Erythroblast (primary cell): ENCODE measurements at regions not wholly inside any gene's neighbourhood (a gene's known extent, or its start where the extent isn't known, plus 50 kb on each side); places are given as distances from the start of the nearest gene placed in this dataset.

ENCODE experiments used
- DNase-seq, 2 experiments: peaks; one replicate each; lab custom pipeline; 2025; lab: John Stamatoyannopoulos, UW
- GATA1 ChIP-seq: IDR thresholded peaks from 2 replicates; pipeline ENCODE4 v1.6.1; 2011; ENCODE audit warnings: low read depth, mild to moderate bottlenecking, control low read depth, low read length, moderate library complexity
- POLR2A ChIP-seq: IDR thresholded peaks from 2 replicates; pipeline ENCODE4 v1.6.1; 2011; ENCODE audit warnings: mild to moderate bottlenecking, low read length

DNA sequence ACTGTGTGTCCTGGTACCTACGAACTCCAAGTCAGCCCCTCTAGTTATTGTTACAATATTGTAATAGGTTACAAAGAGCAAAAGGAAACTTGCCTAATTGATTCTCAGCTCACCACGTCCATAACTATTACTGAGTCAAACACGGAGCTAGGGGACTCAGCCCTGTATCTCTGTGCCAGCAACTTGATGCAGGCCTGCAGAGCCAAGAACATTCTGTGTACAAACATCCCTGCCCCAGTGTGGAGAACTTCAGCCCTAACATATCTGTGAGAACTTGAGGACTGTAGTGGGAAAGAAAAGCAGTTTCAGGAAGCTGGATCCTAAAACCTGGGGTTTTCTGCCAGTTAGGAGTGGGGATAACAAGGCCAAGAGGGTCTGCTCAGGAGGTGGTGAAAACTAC is 114.9 kb upstream of the PRSS58 start:
- TF ChIP-seq GATA1, result no peak
- TF ChIP-seq POLR2A, result no peak
- DNase-seq, result no peak

DNA sequence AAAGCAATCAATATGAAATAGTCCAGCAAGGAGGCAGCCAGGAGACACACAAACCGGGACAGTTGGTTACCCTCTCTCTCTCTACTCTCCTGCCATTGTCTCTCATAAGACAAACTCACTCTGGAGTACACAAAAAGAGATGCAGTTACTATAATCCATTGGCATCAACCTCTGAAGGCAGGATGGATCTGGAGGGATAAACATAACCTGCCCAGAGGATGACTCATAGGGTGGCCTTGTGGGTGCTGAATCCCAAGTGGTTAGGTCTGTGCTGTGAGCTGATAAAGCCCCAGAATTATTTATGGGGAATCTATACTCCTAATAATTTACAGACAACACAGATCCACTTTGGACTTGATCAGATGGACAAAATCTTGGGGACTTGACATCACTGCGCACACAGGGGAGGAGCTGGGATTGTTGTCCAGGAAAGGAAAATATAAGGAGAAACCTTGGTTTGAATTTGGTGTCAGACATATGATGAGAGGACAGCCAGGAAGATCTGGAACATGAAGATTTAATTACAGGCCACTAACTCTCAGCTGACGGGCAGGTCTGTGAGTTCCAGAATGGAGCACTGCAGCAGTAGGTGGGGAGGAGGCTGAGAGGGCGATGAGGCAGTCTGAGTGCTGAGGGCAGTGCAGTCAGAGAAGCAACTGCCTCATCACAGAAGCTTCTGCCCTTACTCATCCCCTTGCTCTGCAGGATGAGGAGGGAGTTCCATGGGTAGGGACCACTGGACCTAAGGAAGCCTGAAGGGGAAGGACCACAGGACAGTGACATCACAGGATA is 113.9 kb upstream of the PRSS58 start:
- TF ChIP-seq POLR2A (no peak), GATA1 (no peak)
- DNase-seq, result no peak

DNA sequence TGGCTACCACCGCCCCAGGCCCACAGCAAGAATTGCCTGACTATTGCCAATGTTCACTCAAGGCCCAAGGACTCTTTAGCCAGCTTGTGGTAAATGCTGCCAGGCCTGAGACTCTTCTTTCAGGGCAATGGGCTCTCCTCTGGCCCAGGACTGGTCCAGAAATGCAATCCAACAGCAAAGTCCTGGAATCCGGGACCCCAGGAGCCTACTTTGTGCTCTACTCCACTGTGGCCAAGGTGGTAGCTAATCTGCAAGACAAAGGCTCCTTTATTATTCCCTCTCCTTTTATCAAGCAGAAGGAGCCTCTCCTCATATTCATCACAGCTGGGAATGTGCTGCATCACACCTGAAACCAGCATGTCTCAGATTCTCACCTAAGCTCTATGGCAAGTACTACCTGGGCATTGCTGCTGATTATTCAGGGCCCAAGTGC is 107.6 kb upstream of the PRSS58 start:
- no peak for TF ChIP-seq POLR2A
- TF ChIP-seq GATA1, result no peak
- DNase-seq, result no peak

DNA sequence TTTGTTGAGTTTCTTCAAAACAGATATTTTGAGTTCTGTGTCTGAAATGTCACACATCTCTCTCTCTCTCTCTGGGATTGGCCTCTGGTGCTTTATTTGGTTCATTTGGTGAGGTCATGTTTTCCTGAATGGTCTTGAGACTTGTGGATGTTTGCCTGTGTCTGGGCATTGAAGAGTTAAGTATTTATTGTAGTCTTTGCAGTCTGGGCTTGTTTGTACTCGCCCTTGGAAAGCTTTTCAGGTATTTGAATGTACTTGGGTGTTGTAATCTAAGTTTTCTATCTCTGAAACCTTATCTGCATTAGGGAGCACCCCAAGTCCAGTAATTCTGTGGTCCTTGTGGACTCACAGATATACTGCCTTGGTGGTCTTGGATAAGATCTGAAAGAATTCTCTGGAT is 106.7 kb upstream of the PRSS58 start:
- DNase-seq, result no peak
- TF ChIP-seq POLR2A, result no peak
- no peak for TF ChIP-seq GATA1

DNA sequence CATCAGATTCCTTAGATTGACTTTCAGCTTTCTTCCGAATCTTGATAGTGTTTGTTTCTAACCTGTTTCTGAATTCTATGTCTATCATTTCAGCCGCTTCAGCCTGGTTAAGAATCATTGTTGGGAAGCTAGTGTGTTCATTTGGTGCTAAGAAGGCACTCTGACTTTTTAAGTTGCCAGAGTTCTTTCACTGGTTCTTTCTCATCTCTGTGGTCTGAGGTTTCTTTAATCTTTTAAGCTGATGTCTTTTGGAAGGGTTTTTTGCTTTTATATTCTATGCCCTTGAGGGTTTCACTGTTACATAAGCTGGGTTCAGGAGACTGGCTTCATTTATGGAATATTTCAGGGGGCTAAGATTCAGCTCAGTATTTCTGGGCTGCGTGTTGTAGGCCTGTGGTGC is 104.5 kb upstream of the PRSS58 start:
- TF ChIP-seq POLR2A (no peak), GATA1 (no peak)
- no peak for DNase-seq

DNA sequence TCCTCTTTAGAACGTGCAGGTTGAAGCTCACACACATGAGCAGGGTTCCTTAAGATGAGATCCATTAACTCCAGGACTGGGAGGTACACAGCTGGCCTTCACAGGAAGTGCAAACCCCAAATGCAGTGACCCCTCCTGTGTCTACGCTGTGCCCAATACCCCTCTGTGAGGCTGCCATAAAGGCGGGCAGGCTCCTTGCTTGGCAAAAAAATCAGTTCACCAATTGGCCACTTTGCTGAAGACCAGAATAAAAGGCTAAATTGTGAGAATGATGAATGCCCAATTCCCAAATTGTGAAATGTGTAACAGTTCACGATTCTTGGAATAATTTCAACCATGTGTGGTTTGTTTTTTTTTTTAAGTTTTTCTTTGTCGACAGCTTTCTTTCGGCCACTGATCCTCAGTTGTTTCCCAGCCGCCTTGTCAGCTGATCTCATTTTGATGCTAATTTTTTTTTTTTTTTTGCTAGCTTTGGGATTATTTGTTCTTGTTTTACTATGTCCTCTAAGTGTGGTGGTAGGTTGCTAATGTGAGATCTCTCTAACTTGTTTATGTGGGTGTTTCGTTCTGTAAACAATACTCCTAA is 101.9 kb upstream of the PRSS58 start:
- no peak for TF ChIP-seq POLR2A
- no peak for TF ChIP-seq GATA1
- no peak for DNase-seq

DNA sequence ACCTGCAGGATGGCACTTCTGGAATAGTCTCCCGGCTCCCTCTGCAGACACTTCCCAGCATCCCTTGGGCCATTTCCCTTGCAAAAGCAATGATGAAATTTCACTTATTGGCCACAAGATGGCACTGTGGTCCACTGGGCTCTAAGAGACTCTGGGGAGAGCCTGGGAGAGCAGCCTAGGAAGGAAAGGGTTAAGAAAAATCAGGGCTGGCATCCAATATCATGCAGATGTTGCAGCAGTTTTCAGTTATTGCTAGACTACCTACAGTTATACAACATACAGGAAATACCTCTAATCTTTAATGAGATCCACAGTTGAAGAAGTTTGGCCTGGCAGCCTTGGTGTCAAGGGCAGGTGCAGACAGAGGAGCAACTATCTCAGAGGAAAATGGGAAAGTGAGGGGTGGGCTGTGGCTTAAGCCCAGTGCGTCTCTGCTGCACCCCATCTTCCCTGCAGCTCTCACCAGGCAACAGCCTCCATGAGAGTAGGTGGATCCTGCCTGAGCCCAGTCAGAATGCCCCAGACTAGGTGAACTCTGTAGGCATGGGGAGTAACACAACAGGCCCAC is 100.2 kb upstream of the PRSS58 start:
- TF ChIP-seq POLR2A, result no peak
- no peak for TF ChIP-seq GATA1
- peak; percentile 47 to 77 for DNase-seq

DNA sequence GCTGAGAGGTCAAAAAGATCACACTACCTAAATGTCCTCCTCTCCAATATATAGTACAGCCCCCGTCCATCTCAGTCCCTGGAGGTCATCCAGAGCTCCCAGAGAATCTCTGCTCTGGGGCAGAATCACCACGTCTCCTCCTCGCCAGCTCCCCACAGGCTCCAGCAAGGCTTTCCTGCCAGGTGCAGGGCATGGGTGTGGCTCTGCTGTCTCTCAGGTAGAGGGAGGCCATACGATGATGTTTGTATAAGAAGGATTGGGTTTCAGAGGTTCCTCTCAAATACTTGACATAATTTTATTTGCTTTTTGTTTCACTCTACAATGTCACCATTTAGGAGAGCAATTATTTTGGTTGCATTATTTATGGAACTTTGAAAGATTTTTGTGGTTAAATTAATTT is 98.3 kb upstream of the PRSS58 start:
- TF ChIP-seq GATA1, result no peak
- TF ChIP-seq POLR2A, result no peak
- DNase-seq, result no peak

DNA sequence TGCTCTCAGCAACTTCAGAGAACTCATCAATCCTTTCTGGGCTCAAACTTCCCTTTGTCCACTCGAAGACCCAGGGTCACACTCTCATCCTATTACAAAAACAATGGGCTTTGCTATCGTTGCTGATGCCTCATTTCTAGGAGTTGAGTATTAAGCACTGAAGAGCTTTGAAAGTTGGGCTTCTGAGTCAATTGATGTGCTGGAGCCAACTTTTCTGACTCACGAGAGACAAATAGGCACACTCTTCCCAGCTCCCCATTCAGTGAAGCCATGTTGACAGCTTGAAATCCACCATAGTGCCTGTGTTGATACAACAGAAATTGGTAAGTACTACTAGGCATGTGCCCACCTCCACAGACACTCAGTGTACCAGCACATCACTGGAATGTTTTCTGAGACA is 97.5 kb upstream of the PRSS58 start:
- no peak for DNase-seq
- TF ChIP-seq POLR2A (no peak), GATA1 (no peak)

DNA sequence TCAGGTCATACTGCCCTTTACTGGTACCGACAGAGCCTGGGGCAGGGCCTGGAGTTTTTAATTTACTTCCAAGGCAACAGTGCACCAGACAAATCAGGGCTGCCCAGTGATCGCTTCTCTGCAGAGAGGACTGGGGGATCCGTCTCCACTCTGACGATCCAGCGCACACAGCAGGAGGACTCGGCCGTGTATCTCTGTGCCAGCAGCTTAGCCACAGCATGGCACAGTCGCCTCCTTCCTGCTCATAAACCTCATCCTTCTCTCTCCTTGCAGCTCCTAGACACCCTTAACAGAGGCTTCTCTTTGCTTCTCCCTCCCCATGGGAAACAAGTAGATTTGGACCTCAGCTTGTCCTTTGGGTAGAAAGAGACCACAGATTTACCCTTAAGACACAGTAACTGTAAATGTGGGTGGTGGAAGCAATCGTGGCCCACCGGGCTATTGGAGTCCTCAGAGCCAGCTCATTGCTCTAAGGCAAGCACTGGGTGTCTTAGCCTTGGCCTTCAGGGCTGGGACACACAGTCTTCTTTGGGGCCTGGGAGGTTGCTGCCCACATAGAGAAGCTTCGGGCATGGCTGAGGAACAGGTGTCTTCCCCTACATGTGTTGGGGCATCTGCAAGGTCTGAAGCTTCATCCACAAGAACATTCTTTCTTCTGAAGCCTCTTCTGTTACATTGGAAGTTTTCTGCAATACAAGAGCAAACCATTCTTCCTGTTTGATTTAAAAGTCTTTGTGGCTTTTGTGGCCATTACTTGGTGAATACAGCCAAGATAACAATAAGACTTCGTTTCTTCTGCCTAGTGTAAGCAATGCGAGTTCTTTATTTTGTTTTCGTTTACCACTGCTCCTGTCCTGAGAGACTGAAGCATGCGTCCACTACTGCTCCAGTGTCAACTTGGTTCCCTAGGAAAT is 95.5 kb upstream of the PRSS58 start:
- DNase-seq, result no peak
- TF ChIP-seq GATA1 (no peak), POLR2A (no peak)

DNA sequence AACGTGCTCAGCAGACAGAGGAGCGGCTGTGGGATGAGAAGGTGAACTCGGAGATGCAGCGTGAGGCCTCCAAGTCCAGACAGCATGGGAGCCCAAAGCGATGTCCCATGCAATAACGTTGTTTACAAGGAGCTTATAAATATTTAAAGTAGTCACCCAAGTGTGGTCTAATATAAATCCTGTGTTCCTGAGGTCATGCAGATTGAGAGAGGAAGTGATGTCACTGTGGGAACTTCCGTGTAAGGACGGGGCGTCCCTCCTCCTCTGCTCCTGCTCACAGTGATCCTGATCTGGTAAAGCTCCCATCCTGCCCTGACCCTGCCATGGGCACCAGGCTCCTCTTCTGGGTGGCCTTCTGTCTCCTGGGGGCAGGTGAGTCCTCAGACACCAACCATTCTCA is 94.7 kb upstream of the PRSS58 start:
- no peak for TF ChIP-seq POLR2A
- TF ChIP-seq GATA1, result no peak
- DNase-seq, result no peak

DNA sequence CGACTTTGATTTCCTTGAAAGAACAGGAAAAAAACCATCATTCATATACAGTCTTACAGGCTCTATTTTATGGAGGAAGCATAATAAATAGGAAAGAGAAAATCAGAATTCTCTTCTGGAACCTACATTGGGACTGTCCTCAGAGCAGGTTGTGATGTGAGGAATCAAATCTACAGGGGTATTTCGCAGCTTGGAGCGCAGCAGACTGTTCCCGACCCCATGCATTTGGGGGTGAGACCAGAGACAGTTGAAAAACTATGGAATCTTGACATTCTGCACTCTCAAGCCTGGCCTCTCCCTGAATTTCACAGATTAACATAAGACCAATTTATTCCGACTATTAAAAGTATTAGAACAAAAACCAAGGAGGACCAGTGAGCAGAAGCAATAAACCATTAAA is 93.3 kb upstream of the PRSS58 start:
- no peak for DNase-seq
- TF ChIP-seq POLR2A (no peak), GATA1 (no peak)

DNA sequence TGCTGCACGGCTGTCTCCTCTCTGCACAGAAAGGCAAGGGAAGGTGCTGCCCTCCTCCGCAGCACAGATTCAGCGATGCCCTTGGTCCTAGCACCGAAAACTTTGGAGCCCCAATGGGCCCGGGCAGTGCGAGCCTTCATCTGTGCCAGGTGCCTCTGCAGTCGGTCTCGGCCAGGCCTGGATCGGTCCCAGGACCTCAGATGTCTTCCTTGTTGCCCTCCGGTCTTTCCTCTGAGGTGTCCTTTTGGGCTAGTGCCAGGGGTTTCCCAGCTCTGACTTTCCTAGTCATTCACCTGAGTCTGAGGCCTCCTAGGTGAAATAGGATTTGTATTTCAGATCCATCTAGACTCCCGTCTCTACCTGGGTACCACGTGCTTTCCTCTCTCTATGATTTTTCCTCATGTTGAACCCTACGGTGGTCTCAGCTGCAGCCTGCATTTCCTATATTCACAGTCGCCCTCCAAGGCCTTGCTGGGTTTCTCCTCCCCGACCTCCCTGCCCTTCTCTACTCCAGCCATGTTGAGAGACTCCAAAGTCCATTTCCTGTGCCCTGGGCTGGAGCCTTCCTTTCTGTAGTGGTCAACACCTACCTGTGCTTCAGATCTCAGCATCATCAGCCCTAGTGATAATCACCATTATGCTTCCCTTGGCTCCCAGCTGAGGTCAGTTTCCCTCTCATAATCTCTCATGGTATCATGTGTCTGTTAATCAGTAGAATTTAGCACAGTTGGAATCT is 92.0 kb upstream of the PRSS58 start:
- TF ChIP-seq POLR2A (no peak), GATA1 (no peak)
- no peak for DNase-seq
